Skin of body (tissue), 1 donor: ENCODE measurements at regions not wholly inside any gene's neighbourhood (a gene's known extent, or its start where the extent isn't known, plus 50 kb on each side); places are given as distances from the start of the nearest gene placed in this dataset.

Experiments used
- DNase-seq: peaks from one replicate; lab custom pipeline; 2025; lab: John Stamatoyannopoulos, UW

- DNase-seq = peak; percentile 91
These were observed 200.9 kb downstream of the TM2D1 start for GRCh38 chr1:61523893-61524605.

DNA sequence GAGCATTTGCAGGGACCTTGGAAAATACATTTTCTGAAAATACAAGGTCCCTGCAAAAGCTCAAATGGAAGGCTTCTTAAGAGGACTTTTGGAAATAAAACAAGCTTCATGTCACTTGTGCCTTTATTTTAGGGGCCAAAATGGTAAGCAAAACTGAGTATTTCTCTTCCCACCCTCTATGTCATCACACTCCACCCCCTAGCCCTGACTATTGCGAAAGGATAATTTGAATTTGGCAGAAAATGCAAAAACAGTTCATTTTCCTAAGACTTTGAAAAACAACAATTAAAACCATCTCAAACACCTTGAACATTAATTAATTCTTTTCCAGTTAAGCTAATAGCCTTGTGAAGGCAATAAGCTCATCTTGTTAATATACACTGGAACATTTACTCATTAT lies 201.7 kb downstream of the TM2D1 start:
- DNase-seq = no peak

DNA sequence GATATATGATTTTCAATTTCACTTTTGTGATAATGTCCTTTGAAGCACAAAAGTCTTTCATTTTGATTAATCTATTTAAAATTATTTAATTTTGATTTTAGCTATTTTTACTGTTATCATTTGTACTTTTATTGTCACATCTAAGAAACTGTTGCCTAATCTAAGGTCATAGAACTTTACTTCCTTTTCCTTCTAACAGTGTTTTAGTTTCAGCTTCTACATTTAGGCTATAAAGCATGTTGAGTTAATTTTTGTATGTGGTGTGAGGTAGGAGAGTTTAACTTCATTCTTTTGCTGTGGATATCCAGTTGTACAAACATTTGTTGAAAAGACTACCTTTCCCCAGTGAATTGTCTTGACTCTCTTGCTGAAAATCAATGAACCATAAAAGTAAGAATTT lies 204.5 kb downstream of the TM2D1 start:
- no peak for DNase-seq

GRCh38 chr1:61519631-61520030 lies 205.3 kb downstream of the TM2D1 start:
- no peak for DNase-seq

DNA sequence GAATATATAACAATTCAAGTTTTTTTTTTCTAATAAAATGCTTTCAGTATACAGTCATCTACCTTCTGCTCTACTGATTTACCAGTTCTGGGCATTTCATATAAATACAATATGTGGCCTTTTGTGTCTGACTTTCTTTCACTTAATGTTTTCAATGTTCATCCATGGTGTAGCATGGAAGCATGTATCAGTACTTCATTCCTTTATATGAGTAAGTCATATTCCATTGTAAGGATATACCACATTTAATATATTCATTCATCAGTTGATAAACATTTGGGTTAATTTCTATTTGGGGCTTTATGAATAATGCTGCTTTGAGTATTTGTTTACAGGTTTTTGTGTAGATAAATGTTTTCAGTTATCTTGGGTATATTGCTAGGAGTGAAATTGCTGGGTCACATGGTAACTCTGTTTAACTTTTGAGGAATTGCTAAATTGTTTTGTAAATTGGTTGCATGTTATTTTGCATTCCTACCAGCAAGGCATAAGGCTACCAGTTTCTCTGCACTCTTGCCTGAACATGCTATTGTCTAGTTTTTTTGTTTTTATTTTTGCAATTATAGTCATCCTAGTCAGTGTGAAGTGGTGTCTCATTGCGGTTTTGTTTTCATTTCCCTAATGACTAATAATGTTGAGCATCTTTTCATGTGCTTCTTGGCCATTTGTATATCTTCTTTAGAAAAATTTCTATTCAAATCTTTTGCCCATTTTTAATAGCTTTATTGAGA lies 206.1 kb downstream of the TM2D1 start:
- no peak for DNase-seq

- no peak for DNase-seq
These were observed 207.6 kb downstream of the TM2D1 start for GRCh38 chr1:61517345-61517744.

- no peak for DNase-seq
These were observed 209.8 kb downstream of the TM2D1 start for GRCh38 chr1:61515096-61515495.
